Tibial nerve (tissue), 4 donors: ENCODE measurements at regions not wholly inside any gene's neighbourhood (a gene's known extent, or its start where the extent isn't known, plus 50 kb on each side); places are given as distances from the start of the nearest gene placed in this dataset.

Source experiments
- EP300 ChIP-seq, 2 donors: sonication (generic); formaldehyde crosslinking; IDR thresholded peaks; one replicate each; pipeline ENCODE4 v1.6.1; 2017; ENCODE audit warnings: antibody characterized with exemption in 2 of 2, mild to moderate bottlenecking in 1 of 2
- POLR2A ChIP-seq, 2 donors: fragments of 450-650 bp; IDR thresholded peaks; one replicate each; pipeline ENCODE4 v1.6.1; 2017; ENCODE audit warnings: antibody characterized with exemption in 2 of 2, mild to moderate bottlenecking in 2 of 2, moderate library complexity in 2 of 2
- TF ChIP-seq, protein P1 (sequence below), 5 experiments: fragments of 200-600 bp in 3 of 5; fragments of 450-650 bp in 2 of 5; sonication (generic) in 3 of 5; IDR thresholded peaks; one replicate each; pipeline ENCODE4 v1.5.1; 2016 to 2019; ENCODE audit warnings: antibody characterized with exemption in 5 of 5, mild to moderate bottlenecking in 3 of 5, moderate library complexity in 2 of 5

GRCh38 chr3:176469694-176470205 is 727.5 kb downstream of the TBL1XR1 start:
- TF ChIP-seq, protein P1, sequence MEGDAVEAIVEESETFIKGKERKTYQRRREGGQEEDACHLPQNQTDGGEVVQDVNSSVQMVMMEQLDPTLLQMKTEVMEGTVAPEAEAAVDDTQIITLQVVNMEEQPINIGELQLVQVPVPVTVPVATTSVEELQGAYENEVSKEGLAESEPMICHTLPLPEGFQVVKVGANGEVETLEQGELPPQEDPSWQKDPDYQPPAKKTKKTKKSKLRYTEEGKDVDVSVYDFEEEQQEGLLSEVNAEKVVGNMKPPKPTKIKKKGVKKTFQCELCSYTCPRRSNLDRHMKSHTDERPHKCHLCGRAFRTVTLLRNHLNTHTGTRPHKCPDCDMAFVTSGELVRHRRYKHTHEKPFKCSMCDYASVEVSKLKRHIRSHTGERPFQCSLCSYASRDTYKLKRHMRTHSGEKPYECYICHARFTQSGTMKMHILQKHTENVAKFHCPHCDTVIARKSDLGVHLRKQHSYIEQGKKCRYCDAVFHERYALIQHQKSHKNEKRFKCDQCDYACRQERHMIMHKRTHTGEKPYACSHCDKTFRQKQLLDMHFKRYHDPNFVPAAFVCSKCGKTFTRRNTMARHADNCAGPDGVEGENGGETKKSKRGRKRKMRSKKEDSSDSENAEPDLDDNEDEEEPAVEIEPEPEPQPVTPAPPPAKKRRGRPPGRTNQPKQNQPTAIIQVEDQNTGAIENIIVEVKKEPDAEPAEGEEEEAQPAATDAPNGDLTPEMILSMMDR (IDR thresholded peaks at IDR 0.05): no peak
- TF ChIP-seq POLR2A (IDR thresholded peaks at IDR 0.05): no peak
- no peak for TF ChIP-seq EP300 (IDR thresholded peaks at IDR 0.05)
